GM21381 (cell line): ENCODE measurements at regions not wholly inside any gene's neighbourhood (a gene's known extent, or its start where the extent isn't known, plus 50 kb on each side); places are given as distances from the start of the nearest gene placed in this dataset.

Experiments
- ATAC-seq: cut with Tn5 transposase; IDR thresholded peaks from one replicate; pipeline ENCODE4 v1.9.1; 2021; ENCODE audit warnings: mild to moderate bottlenecking, moderate library complexity; ENCODE audit not compliant: unreplicated experiment

GRCh38 chr6:169165561-169166300 lies 87.9 kb downstream of the THBS2 start:
- ATAC-seq = no peak

- no peak for ATAC-seq
These were observed 88.7 kb downstream of the THBS2 start for GRCh38 chr6:169164986-169165385.

GRCh38 chr6:169164451-169164850 lies 89.2 kb downstream of the THBS2 start:
- ATAC-seq = no peak

GRCh38 chr6:169163411-169163901 lies 90.2 kb downstream of the THBS2 start:
- ATAC-seq = no peak

- ATAC-seq = no peak
These were observed 90.8 kb downstream of the THBS2 start for GRCh38 chr6:169162752-169163407.

- ATAC-seq = no peak
These were observed 91.4 kb downstream of the THBS2 start for GRCh38 chr6:169162249-169162648.

GRCh38 chr6:169161572-169162167 lies 92.0 kb downstream of the THBS2 start:
- ATAC-seq = no peak

GRCh38 chr6:169160855-169161560 lies 92.6 kb downstream of the THBS2 start:
- ATAC-seq = no peak

- no peak for ATAC-seq
These were observed 93.4 kb downstream of the THBS2 start for GRCh38 chr6:169160091-169160854.

- ATAC-seq = no peak
These were observed 94.3 kb downstream of the THBS2 start for GRCh38 chr6:169159331-169159730.

GRCh38 chr6:169158691-169159090 lies 95.0 kb downstream of the THBS2 start:
- ATAC-seq = no peak

- ATAC-seq = no peak
These were observed 95.5 kb downstream of the THBS2 start for GRCh38 chr6:169158174-169158573.

GRCh38 chr6:169157197-169158148 lies 96.2 kb downstream of the THBS2 start:
- ATAC-seq = no peak

GRCh38 chr6:169156793-169157147 lies 96.9 kb downstream of the THBS2 start:
- no peak for ATAC-seq

- ATAC-seq = no peak
These were observed 97.4 kb downstream of the THBS2 start for GRCh38 chr6:169156108-169156792.

- ATAC-seq = no peak
These were observed 98.2 kb downstream of the THBS2 start for GRCh38 chr6:169155481-169155880.

- ATAC-seq = no peak
These were observed 100.2 kb downstream of the THBS2 start for GRCh38 chr6:169153401-169153800.

GRCh38 chr6:169146521-169146920 lies 107.1 kb downstream of the THBS2 start:
- no peak for ATAC-seq

- ATAC-seq = no peak
These were observed 107.6 kb downstream of the THBS2 start for GRCh38 chr6:169145991-169146501.
